ENCODE measurements at regions not wholly inside any gene's neighbourhood (a gene's known extent, or its start where the extent isn't known, plus 50 kb on each side); places are given as distances from the start of the nearest gene placed in this dataset.

DNA sequence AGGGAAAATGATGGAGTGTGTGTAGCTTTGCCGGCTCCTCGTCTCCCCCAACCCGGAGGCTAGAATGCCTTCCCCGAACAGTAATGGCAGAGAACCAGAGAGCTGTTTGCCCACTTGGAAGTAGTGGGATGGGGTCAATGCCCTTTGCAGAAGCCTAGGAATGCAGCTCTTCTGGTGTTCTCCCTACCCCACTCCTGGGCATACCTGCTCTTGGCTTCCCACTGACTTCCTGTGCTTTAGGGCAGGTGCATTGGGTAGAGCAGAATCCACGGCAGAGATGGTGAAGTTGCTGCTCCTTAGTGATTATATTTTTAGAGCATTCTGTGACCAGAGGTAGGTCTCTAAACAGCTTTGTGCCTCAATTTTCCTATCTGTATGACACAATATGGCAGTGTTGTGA, 134.6 kb downstream of the BOD1 start:
- Histone ChIP-seq H2AK5ac (ENCODE audit: low read depth, low read length) (no peak overlapping the region), H3K4me1 (replicated peaks in 1 of 4; ENCODE audit: control insufficient read depth in 3 of 4, insufficient read depth in 4 of 4, low read length in 3 of 4) (no peaks in the 10 kb centered on the region), H3K4me3 (ENCODE audit: extremely low read depth in 1 of 4, insufficient read depth in 2 of 4, low read depth in 3 of 4, low read length in 4 of 4) (no peak overlapping the region), H4K91ac (replicated peaks; ENCODE audit: insufficient read length, low read length) (no peak overlapping the region), H3K23ac (ENCODE audit: insufficient read length) (no peak overlapping the region), H3K79me1 (ENCODE audit: low read depth, low read length) (no peaks in the 10 kb centered on the region), H2BK120ac (replicated peaks; ENCODE audit: low read depth, low read length) (no peak overlapping the region), H3K14ac (ENCODE audit: insufficient read length) (no peak overlapping the region), H4K8ac (ENCODE audit: extremely low read depth, insufficient read depth, low read length) (no peak overlapping the region), H3K27ac (ENCODE audit: low read depth, low read length) (no peak overlapping the region), H3K27me3 (replicated peaks in 1 of 4; ENCODE audit: control insufficient read depth in 3 of 4, extremely low read depth in 1 of 4, insufficient read depth in 3 of 4, low read length in 3 of 4) (no peaks in the 10 kb centered on the region), H2AFZ (ENCODE audit: low read length) (no peak overlapping the region), H3K4ac (replicated peaks; ENCODE audit: insufficient read length, low read depth, low read length) (no peak overlapping the region), H3K9me3 (ENCODE audit: insufficient read depth in 2 of 2, low read depth in 1 of 2, low read length in 1 of 2) (no peaks in the 10 kb centered on the region), H3K18ac (ENCODE audit: extremely low read depth, low read length) (no peak overlapping the region), H2BK5ac (ENCODE audit: low read depth, low read length) (no peak overlapping the region), H3K56ac (replicated peaks; ENCODE audit: insufficient read length, low read depth, low read length) (no peak overlapping the region), H3K4me2 (ENCODE audit: insufficient read depth in 1 of 2, low read depth in 2 of 2, low read length in 2 of 2) (no peak overlapping the region), H3K9ac (replicated peaks in 1 of 4; ENCODE audit: extremely low read depth in 1 of 4, low read depth in 3 of 4, low read length in 3 of 4) (no peak overlapping the region), H2BK15ac (ENCODE audit: low read length) (no peak overlapping the region), H3K36me3 (ENCODE audit: control insufficient read depth in 2 of 4, insufficient read depth in 4 of 4, low read length in 3 of 4) (no peaks in the 10 kb centered on the region), H3K23me2 (ENCODE audit: low read depth, low read length) (no peaks in the 10 kb centered on the region), H4K5ac (ENCODE audit: insufficient read length, low read depth, low read length) (no peak overlapping the region), H4K20me1 (replicated peaks in 1 of 2; ENCODE audit: control insufficient read depth in 1 of 2, insufficient read depth in 2 of 2, low read length in 2 of 2) (no peaks in the 10 kb centered on the region), H3K79me2 (ENCODE audit: control insufficient read depth in 1 of 2, insufficient read depth in 2 of 2, low read length in 2 of 2) (no peaks in the 10 kb centered on the region), H2BK12ac (ENCODE audit: low read depth, low read length) (no peak overlapping the region), H2BK20ac (ENCODE audit: low read length) (no peak overlapping the region)
- TF ChIP-seq SP1 (IDR thresholded peaks at IDR 0.05; ENCODE audit: low read depth, low read length), result no peak
- no peak for TF ChIP-seq KDM1A (IDR thresholded peaks at IDR 0.05; ENCODE audit: borderline replicate concordance, low read length)
- TF ChIP-seq SUZ12 (IDR thresholded peaks at IDR 0.05; ENCODE audit: low read length), result no peak
- WGBS, 2 experiments (ENCODE audit: extremely low coverage in 1 of 2, insufficient coverage in 1 of 2, insufficient read length in 1 of 2, insufficient replicate concordance in 2 of 2, low coverage in 1 of 2, low lambda C conversion rate in 2 of 2, missing lambda C conversion rate in 1 of 2), result 77% methylated on average over 5 of the region's 5 CpGs; no CpG with 5 or more reads in 1 of the 2 experiments
- CTCF ChIA-PET (ENCODE audit: partially characterized antibody), result interaction anchor here (0.6 to 4.0 kb wide), 7 partner anchors 12 to 938 kb away, joined by 3 to 13 read pairs (median 4); no protein-coding TSS in a partner anchor
- FAIRE-seq (no peak), DNase-seq (ENCODE audit: low read depth in 1 of 2, low spot score in 2 of 2) (no peak)
- POLR2A ChIA-PET (ENCODE audit: partially characterized antibody), result no interaction called here

Data from H1 (cell line).